ENCODE measurements at regions not wholly inside any gene's neighbourhood (a gene's known extent, or its start where the extent isn't known, plus 50 kb on each side); places are given as distances from the start of the nearest gene placed in this dataset.

GRCh38 chr16:86392436-86393152 is 117.7 kb upstream of the FOXF1 start:
- H3K27me3 Mint-ChIP-seq (ENCODE audit: low read depth, poor library complexity) = peaks cover 27% of the 10 kb centered on the region
- TF ChIP-seq, protein P1, sequence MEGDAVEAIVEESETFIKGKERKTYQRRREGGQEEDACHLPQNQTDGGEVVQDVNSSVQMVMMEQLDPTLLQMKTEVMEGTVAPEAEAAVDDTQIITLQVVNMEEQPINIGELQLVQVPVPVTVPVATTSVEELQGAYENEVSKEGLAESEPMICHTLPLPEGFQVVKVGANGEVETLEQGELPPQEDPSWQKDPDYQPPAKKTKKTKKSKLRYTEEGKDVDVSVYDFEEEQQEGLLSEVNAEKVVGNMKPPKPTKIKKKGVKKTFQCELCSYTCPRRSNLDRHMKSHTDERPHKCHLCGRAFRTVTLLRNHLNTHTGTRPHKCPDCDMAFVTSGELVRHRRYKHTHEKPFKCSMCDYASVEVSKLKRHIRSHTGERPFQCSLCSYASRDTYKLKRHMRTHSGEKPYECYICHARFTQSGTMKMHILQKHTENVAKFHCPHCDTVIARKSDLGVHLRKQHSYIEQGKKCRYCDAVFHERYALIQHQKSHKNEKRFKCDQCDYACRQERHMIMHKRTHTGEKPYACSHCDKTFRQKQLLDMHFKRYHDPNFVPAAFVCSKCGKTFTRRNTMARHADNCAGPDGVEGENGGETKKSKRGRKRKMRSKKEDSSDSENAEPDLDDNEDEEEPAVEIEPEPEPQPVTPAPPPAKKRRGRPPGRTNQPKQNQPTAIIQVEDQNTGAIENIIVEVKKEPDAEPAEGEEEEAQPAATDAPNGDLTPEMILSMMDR (IDR thresholded peaks at IDR 0.05) = no peak
- no peak overlapping the region for H3K4me3 Mint-ChIP-seq
- no peaks in the 10 kb centered on the region for H3K36me3 Mint-ChIP-seq (ENCODE audit: low read depth)
- H3K4me1 Mint-ChIP-seq = peaks cover 20% of the 10 kb centered on the region
- no peaks in the 10 kb centered on the region for H3K9me3 Mint-ChIP-seq
- no peak overlapping the region for H3K27ac Mint-ChIP-seq
- DNase-seq = no peak

DNA sequence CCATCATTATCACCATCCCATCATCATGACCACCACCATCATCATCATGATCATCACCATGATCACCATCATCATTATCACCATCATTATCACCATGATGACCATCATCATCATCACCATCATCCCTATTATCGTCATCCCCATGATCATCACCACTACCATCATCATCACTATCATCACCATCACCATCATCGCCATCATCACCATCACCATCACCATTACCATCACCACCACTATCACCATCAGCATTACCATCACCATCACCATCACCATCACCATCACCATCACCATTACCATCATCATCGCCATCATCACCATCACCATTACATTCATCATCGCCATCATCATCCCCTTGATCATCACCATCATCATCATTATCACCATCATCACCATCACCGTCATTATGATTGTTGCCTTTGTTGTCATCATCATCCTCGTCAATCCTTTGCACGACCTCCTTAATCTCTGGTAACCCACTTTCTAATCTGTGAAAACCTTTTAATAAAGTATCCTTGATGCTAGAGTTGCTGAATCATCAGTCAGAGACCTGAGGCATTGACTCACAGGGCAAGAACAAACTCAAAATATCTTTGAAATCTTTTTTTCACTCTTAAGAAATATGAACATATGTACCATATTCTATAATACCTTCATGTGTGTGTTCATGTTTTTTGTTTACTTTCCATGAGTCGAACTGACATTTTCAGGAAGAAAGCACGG is 116.3 kb upstream of the FOXF1 start:
- Mint-ChIP-seq H3K27me3 (ENCODE audit: low read depth, poor library complexity) (peaks cover 19% of the 10 kb centered on the region), H3K9me3 (no peaks in the 10 kb centered on the region), H3K27ac (no peak overlapping the region), H3K36me3 (ENCODE audit: low read depth) (no peaks in the 10 kb centered on the region), H3K4me1 (peaks cover 26% of the 10 kb centered on the region), H3K4me3 (no peak overlapping the region)
- TF ChIP-seq, protein P1 (IDR thresholded peaks at IDR 0.05) = no peak
- DNase-seq = no peak

DNA sequence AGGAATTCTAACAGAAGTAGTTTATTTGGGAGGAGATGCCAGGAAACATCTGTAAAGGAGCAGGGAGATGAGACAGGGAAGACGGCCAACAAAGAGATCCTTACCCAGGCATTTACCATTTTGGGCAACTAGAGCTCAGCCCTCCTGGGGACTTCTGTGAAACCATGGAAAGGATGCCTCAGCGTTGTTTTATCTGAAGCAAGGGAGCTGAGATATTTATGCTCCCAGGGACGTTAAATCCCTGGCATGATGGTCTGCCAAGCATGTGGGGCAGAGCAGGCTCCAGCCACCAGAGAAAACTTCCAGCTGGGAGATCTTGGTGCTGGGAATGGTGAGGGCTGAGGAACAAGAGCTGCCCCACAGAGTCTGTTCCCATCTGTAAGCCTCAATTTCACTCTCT is 114.8 kb upstream of the FOXF1 start:
- no peak overlapping the region for H3K4me3 Mint-ChIP-seq
- H3K4me1 Mint-ChIP-seq = peaks cover 22% of the 10 kb centered on the region
- TF ChIP-seq, protein P1 (IDR thresholded peaks at IDR 0.05) = no peak
- DNase-seq = no peak
- H3K27ac Mint-ChIP-seq = no peak overlapping the region
- no peaks in the 10 kb centered on the region for H3K9me3 Mint-ChIP-seq
- H3K27me3 Mint-ChIP-seq (ENCODE audit: low read depth, poor library complexity) = peaks cover 18% of the 10 kb centered on the region
- no peaks in the 10 kb centered on the region for H3K36me3 Mint-ChIP-seq (ENCODE audit: low read depth)

DNA sequence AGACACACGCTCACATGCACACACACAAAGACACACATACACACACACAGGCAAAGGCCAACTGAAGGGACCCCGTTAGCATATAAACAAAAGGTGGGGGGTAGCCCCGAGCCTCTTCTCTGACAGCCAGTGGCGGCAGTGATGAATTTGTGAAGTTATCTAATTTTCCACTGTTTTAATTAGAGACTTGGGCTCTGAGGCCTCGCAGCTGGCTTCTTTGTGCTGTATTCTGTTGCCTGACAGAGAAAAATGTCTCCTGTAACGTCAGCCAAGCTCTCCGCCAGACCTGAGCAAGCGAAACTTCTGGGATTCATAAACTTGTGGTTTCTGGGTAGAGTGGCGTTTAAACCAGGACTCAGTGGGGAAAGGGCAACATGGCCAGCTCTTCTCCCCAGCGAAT is 113.9 kb upstream of the FOXF1 start:
- Mint-ChIP-seq H3K36me3 (ENCODE audit: low read depth) (no peaks in the 10 kb centered on the region), H3K9me3 (no peaks in the 10 kb centered on the region)
- no peak for DNase-seq

DNA sequence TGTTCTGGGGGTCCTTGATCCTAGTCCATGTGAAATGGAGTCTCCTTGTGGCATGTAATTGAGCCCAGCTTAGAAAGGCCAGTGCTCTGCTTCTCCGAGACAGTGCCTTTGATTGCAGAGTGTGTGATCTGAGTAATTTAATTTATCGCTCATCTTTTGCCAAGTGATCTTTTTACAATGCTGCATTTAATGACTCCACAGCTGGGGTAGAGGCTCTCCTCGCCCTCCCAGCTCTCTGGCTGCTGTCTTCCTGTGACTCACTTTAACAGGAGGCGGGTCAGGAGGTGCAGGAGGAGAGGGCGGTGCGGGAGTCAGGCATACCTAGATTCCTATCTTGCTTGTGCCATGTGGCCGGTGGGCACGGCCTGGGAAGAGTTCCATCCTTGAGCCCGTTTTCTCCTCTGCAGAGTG is 113.4 kb upstream of the FOXF1 start:
- DNase-seq = peak; percentile 20
- H3K4me1 Mint-ChIP-seq = peaks cover 22% of the 10 kb centered on the region
- no peak overlapping the region for H3K27ac Mint-ChIP-seq
- H3K4me3 Mint-ChIP-seq = peak overlapping the region; percentile 56
- H3K27me3 Mint-ChIP-seq (ENCODE audit: low read depth, poor library complexity) = peaks cover 22% of the 10 kb centered on the region
- no peaks in the 10 kb centered on the region for H3K9me3 Mint-ChIP-seq
- no peaks in the 10 kb centered on the region for H3K36me3 Mint-ChIP-seq (ENCODE audit: low read depth)
- TF ChIP-seq, protein P1 (IDR thresholded peaks at IDR 0.05) = no peak

More for the DNA sequence above, 113.9 kb upstream of the FOXF1 start:
- TF ChIP-seq, protein P1 (IDR thresholded peaks at IDR 0.05) = no peak
- Mint-ChIP-seq H3K27me3 (ENCODE audit: low read depth, poor library complexity) (peaks cover 18% of the 10 kb centered on the region), H3K4me3 (no peak overlapping the region), H3K27ac (no peak overlapping the region), H3K4me1 (peaks cover 22% of the 10 kb centered on the region)

Data from nephron progenitor cell (in vitro differentiated cells).